DOHH2 (cell line): ENCODE measurements at regions not wholly inside any gene's neighbourhood (a gene's known extent, or its start where the extent isn't known, plus 50 kb on each side); places are given as distances from the start of the nearest gene placed in this dataset.

Experiments used
- H3F3A ChIP-seq: fragments of 200-600 bp; sonication (generic), shearing (Covaris generic); 2 replicates; pipeline ENCODE4 v1.6.0; 2016; ENCODE audit warnings: antibody characterized with exemption, mild to moderate bottlenecking; ENCODE audit not compliant: control insufficient read depth, insufficient read depth
- H3K27ac ChIP-seq: fragments of 200-600 bp; sonication (generic); 2 replicates; pipeline ENCODE4 v1.5.1; 2014; ENCODE audit warnings: low read depth, mild to moderate bottlenecking, low read length, moderate library complexity
- H3K27me3 ChIP-seq: fragments of 200-600 bp; sonication (generic); 2 replicates; pipeline ENCODE4 v1.6.1; 2014; ENCODE audit warnings: mild to moderate bottlenecking, low read length, mixed read lengths; ENCODE audit not compliant: control insufficient read depth
- H3K36me3 ChIP-seq: fragments of 200-600 bp; sonication (generic); 2 replicates; pipeline ENCODE4 v1.6.1; 2014; ENCODE audit warnings: mild to moderate bottlenecking, low read length, moderate library complexity, mixed read lengths; ENCODE audit not compliant: control insufficient read depth
- H3K4me1 ChIP-seq: fragments of 200-600 bp; sonication (generic); 2 replicates; pipeline ENCODE4 v1.6.1; 2014; ENCODE audit warnings: mild to moderate bottlenecking, low read length, mixed read lengths; ENCODE audit not compliant: control insufficient read depth
- H3K4me2 ChIP-seq: fragments of 200-600 bp; sonication (generic); 2 replicates; pipeline ENCODE4 v1.6.0; 2014; ENCODE audit warnings: mild to moderate bottlenecking, low read length, moderate library complexity
- H3K4me3 ChIP-seq: fragments of 200-600 bp; sonication (generic); 2 replicates; pipeline ENCODE4 v1.5.1; 2014; ENCODE audit warnings: mild to moderate bottlenecking, low read length, mixed read lengths
- H3K79me2 ChIP-seq: fragments of 200-600 bp; sonication (generic); 2 replicates; pipeline ENCODE4 v1.6.1; 2014; ENCODE audit warnings: mild to moderate bottlenecking, low read length, mixed read lengths; ENCODE audit not compliant: control insufficient read depth
- H3K9me2 ChIP-seq: fragments of 200-600 bp; sonication (generic); replicated peaks from 2 replicates; pipeline ENCODE4 v1.6.1; 2014; ENCODE audit warnings: mild to moderate bottlenecking, low read length, mixed read lengths; ENCODE audit not compliant: control insufficient read depth
- H3K9me3 ChIP-seq: fragments of 200-600 bp; sonication (generic); 2 replicates; pipeline ENCODE4 v1.6.1; 2014; ENCODE audit warnings: antibody characterized with exemption, low read length, mixed read lengths; ENCODE audit not compliant: control insufficient read depth, insufficient read depth
- H4K20me1 ChIP-seq: fragments of 200-600 bp; sonication (generic); 2 replicates; pipeline ENCODE4 v1.6.0; 2014; ENCODE audit warnings: low read depth, mild to moderate bottlenecking, antibody characterized with exemption, low read length, moderate library complexity; ENCODE audit not compliant: control insufficient read depth, insufficient read depth
- EZH2phosphoT487 ChIP-seq: fragments of 200-600 bp; sonication (generic); IDR thresholded peaks from 2 replicates; pipeline ENCODE4 v1.6.1; 2017; ENCODE audit warnings: borderline replicate concordance, mild to moderate bottlenecking, antibody characterized with exemption, low read length, moderate library complexity, mixed read lengths
- TF ChIP-seq, protein P1 (sequence below): fragments of 200-600 bp; sonication (generic); IDR thresholded peaks from one replicate; pipeline ENCODE4 v1.5.1; 2014; ENCODE audit warnings: antibody characterized with exemption, mild to moderate bottlenecking, low read depth, low read length; ENCODE audit not compliant: poor library complexity, severe bottlenecking

- Histone ChIP-seq H3K9me2 (no peaks in the 10 kb centered on the region), H3K4me2 (no peak overlapping the region), H3K79me2 (no peaks in the 10 kb centered on the region), H4K20me1 (no peaks in the 10 kb centered on the region), H3K27ac (no peak overlapping the region), H3K27me3 (no peaks in the 10 kb centered on the region), H3F3A (no peaks in the 10 kb centered on the region), H3K4me3 (no peak overlapping the region), H3K9me3 (no peaks in the 10 kb centered on the region), H3K36me3 (no peaks in the 10 kb centered on the region), H3K4me1 (no peaks in the 10 kb centered on the region)
- TF ChIP-seq EZH2phosphoT487: no peak
- TF ChIP-seq, protein P1, sequence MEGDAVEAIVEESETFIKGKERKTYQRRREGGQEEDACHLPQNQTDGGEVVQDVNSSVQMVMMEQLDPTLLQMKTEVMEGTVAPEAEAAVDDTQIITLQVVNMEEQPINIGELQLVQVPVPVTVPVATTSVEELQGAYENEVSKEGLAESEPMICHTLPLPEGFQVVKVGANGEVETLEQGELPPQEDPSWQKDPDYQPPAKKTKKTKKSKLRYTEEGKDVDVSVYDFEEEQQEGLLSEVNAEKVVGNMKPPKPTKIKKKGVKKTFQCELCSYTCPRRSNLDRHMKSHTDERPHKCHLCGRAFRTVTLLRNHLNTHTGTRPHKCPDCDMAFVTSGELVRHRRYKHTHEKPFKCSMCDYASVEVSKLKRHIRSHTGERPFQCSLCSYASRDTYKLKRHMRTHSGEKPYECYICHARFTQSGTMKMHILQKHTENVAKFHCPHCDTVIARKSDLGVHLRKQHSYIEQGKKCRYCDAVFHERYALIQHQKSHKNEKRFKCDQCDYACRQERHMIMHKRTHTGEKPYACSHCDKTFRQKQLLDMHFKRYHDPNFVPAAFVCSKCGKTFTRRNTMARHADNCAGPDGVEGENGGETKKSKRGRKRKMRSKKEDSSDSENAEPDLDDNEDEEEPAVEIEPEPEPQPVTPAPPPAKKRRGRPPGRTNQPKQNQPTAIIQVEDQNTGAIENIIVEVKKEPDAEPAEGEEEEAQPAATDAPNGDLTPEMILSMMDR: no peak
Measured at GRCh38 chr9:88075506-88075905, 62.8 kb downstream of the SPATA31C2 start.

DNA sequence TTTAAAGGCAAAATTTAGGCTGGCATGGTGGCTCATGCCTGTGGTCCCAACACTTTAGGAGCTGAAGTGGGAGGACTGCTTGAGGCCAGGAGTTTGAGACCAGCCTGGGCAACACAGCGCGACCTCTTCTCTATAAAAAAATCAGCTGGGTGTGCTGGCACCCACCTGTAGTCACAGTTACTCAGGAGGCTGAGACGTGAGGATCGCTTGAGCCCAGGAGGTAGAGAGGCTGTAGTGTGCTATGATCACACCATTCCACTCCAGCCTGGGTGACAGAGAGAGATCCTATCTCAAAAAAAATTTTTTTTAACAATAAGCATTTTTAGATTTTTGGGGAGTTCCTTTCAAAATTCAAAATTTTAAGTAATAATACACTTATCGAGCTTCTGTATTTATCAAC lies 63.3 kb downstream of the SPATA31C2 start:
- Histone ChIP-seq H3K27me3 (no peaks in the 10 kb centered on the region), H3K79me2 (no peaks in the 10 kb centered on the region), H3K27ac (no peak overlapping the region), H4K20me1 (no peaks in the 10 kb centered on the region), H3K9me3 (no peaks in the 10 kb centered on the region), H3K9me2 (no peaks in the 10 kb centered on the region), H3K4me1 (no peaks in the 10 kb centered on the region), H3K36me3 (no peaks in the 10 kb centered on the region), H3K4me3 (no peak overlapping the region), H3F3A (no peaks in the 10 kb centered on the region), H3K4me2 (no peak overlapping the region)
- no peak for TF ChIP-seq EZH2phosphoT487
- TF ChIP-seq, protein P1: no peak

- Histone ChIP-seq H3K4me1 (no peaks in the 10 kb centered on the region), H3K4me2 (no peak overlapping the region), H3K9me2 (no peaks in the 10 kb centered on the region), H3K27ac (no peak overlapping the region), H3K36me3 (no peaks in the 10 kb centered on the region), H3K27me3 (no peaks in the 10 kb centered on the region), H3K79me2 (no peaks in the 10 kb centered on the region), H3K9me3 (no peaks in the 10 kb centered on the region), H4K20me1 (no peaks in the 10 kb centered on the region), H3F3A (no peaks in the 10 kb centered on the region), H3K4me3 (no peak overlapping the region)
- no peak for TF ChIP-seq EZH2phosphoT487
- TF ChIP-seq, protein P1: no peak
Measured at GRCh38 chr9:88072831-88073375, 65.4 kb downstream of the SPATA31C2 start.
